NB4 (cell line): ENCODE measurements at regions not wholly inside any gene's neighbourhood (a gene's known extent, or its start where the extent isn't known, plus 50 kb on each side); places are given as distances from the start of the nearest gene placed in this dataset.

Source experiments
- DNase-seq: peaks from one replicate; pipeline ENCODE4 v3.0.0; 2010; ENCODE audit warnings: low read depth
- H3K4me3 ChIP-seq: one replicate; pipeline ENCODE4 v1.5.1; 2011; ENCODE audit warnings: mild to moderate bottlenecking, low read depth, low read length, moderate library complexity
- MAX ChIP-seq: IDR thresholded peaks from 2 replicates; pipeline ENCODE4 v1.6.1; 2011; ENCODE audit warnings: low read depth, low read length
- MYC ChIP-seq: IDR thresholded peaks from 2 replicates; pipeline ENCODE4 v1.6.1; 2011; ENCODE audit warnings: low read depth, low read length
- POLR2A ChIP-seq: IDR thresholded peaks from 2 replicates; pipeline ENCODE4 v1.6.1; 2011; ENCODE audit warnings: mild to moderate bottlenecking; ENCODE audit not compliant: insufficient read length; ENCODE audit errors: extremely low read depth
- TF ChIP-seq, protein P1 (sequence below): IDR thresholded peaks from one replicate; pipeline ENCODE4 v1.5.1; 2012; ENCODE audit warnings: low read depth, low read length

DNA sequence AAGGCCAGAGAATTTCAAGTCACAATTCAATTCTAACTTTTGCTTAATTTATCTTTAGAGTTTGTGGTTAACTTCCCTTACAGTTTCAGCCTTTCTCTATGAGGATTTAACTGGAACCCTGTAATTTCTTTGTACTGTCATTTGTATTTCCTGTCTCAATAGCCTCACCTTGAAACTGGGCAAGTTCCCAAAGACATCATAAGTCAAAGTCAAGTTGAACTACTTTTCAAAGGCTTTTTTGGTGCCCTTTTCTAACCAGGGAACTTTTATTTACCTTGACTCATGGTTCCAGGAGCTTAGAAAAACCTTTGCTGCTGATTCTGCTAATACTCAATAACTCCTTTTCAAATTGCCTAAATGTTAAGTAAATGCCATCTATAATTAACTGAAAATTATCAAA is 200.8 kb upstream of the KRR1 start:
- H3K4me3 ChIP-seq = no peak overlapping the region
- TF ChIP-seq MAX = no peak
- TF ChIP-seq, protein P1, sequence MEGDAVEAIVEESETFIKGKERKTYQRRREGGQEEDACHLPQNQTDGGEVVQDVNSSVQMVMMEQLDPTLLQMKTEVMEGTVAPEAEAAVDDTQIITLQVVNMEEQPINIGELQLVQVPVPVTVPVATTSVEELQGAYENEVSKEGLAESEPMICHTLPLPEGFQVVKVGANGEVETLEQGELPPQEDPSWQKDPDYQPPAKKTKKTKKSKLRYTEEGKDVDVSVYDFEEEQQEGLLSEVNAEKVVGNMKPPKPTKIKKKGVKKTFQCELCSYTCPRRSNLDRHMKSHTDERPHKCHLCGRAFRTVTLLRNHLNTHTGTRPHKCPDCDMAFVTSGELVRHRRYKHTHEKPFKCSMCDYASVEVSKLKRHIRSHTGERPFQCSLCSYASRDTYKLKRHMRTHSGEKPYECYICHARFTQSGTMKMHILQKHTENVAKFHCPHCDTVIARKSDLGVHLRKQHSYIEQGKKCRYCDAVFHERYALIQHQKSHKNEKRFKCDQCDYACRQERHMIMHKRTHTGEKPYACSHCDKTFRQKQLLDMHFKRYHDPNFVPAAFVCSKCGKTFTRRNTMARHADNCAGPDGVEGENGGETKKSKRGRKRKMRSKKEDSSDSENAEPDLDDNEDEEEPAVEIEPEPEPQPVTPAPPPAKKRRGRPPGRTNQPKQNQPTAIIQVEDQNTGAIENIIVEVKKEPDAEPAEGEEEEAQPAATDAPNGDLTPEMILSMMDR = no peak
- TF ChIP-seq POLR2A = no peak
- TF ChIP-seq MYC = no peak
- no peak for DNase-seq

GRCh38 chr12:75711271-75711670 is 199.9 kb upstream of the KRR1 start:
- TF ChIP-seq POLR2A (no peak), MYC (no peak), MAX (no peak)
- TF ChIP-seq, protein P1 = no peak
- no peak for DNase-seq
- no peak overlapping the region for H3K4me3 ChIP-seq

- DNase-seq = no peak
- H3K4me3 ChIP-seq = no peak overlapping the region
- TF ChIP-seq POLR2A = no peak
- TF ChIP-seq, protein P1 = no peak
- TF ChIP-seq MYC = no peak
- no peak for TF ChIP-seq MAX
These were observed 199.1 kb upstream of the KRR1 start for GRCh38 chr12:75710361-75711069.

- DNase-seq = no peak
- TF ChIP-seq MAX = no peak
- no peak for TF ChIP-seq MYC
- no peak overlapping the region for H3K4me3 ChIP-seq
These were observed 198.1 kb upstream of the KRR1 start for GRCh38 chr12:75709503-75709902.

DNA sequence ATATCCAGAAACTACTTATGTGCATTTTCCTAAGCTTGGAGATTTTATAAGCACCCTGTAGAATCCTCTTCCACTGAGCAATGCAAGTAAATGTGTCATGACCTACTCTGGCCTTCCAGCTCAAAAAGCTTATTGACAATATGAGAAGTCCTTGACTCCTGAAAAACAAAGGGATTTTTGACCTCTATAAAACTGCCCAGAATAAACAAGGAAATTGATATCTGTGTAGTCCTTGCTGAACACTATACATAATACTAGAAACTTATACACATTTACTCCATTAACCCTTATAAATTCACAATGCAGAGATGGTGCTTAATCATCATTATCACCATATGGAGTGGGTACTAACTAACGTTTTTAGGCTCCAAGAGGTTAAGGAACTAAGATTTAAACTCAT is 197.4 kb upstream of the KRR1 start:
- TF ChIP-seq, protein P1 = no peak
- TF ChIP-seq MYC (no peak), POLR2A (no peak), MAX (no peak)
- no peak for DNase-seq
- H3K4me3 ChIP-seq = no peak overlapping the region

DNA sequence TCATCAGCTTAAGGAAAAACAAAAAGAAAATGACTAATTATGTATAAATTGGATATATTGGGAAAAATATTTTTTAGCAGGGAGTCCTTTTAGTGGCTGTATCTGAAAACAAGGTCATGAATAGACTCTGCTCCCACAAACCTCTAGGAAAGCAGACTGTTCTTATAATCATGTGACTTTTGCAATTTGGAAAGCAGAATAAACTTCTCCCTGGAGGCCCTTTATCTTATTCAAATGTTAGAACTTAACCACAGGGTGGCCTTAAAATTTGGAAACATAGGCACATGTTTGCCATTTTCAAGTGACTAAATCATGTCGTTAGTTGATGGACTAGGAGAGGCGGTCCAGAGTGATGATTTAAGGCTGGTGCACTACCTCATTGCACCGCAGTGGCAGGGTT is 196.6 kb upstream of the KRR1 start:
- no peak for TF ChIP-seq POLR2A
- TF ChIP-seq MAX = no peak
- no peak for TF ChIP-seq MYC
- TF ChIP-seq, protein P1 = no peak
- no peak overlapping the region for H3K4me3 ChIP-seq
- no peak for DNase-seq
